ENCODE measurements at regions not wholly inside any gene's neighbourhood (a gene's known extent, or its start where the extent isn't known, plus 50 kb on each side); places are given as distances from the start of the nearest gene placed in this dataset.

DNA sequence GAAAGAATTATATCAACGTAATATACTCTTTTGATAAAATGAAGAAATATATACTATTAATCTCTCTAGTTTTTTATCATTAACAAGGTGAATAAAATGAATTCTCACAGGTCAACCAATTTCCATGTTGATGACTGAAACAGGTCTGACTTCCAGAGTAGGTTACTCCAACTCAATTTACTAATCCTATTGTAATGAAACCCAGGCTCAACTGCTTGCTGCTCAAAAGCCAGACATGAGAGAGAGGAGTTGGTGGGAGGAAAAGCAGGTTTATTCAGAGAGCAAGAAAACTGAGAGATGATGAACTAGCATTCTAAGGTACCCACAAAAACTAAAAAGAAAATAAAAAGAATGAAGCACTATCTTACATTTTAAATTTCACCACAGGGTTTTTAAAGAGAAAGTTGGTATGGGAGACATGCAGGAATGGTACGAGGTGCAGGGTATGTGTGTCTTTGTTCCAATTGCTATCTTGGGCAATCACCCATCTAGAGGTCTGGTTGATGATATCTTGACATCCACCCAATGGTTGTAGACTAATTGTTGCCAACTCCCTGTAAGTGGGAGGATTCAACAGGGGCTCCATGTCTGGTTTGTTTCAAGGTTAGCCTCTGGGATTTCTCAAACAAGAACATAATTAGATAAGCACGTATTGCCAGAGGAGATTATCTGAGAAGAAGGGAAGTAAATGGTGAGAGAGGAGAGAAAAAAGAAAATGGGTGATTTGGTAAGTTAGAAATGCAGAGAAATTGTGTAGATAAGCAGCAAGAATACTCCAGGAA, 471.4 kb upstream of the REG3G start (continued):
- TF ChIP-seq, protein P1, sequence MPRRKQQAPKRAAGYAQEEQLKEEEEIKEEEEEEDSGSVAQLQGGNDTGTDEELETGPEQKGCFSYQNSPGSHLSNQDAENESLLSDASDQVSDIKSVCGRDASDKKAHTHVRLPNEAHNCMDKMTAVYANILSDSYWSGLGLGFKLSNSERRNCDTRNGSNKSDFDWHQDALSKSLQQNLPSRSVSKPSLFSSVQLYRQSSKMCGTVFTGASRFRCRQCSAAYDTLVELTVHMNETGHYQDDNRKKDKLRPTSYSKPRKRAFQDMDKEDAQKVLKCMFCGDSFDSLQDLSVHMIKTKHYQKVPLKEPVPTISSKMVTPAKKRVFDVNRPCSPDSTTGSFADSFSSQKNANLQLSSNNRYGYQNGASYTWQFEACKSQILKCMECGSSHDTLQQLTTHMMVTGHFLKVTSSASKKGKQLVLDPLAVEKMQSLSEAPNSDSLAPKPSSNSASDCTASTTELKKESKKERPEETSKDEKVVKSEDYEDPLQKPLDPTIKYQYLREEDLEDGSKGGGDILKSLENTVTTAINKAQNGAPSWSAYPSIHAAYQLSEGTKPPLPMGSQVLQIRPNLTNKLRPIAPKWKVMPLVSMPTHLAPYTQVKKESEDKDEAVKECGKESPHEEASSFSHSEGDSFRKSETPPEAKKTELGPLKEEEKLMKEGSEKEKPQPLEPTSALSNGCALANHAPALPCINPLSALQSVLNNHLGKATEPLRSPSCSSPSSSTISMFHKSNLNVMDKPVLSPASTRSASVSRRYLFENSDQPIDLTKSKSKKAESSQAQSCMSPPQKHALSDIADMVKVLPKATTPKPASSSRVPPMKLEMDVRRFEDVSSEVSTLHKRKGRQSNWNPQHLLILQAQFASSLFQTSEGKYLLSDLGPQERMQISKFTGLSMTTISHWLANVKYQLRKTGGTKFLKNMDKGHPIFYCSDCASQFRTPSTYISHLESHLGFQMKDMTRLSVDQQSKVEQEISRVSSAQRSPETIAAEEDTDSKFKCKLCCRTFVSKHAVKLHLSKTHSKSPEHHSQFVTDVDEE (CRISPR knock-in tag; IDR thresholded peaks at IDR 0.05) = peak; percentile 96; the same call in 1 of the 2 replicates
- TF ChIP-seq ZFP3 (CRISPR knock-in tag; IDR thresholded peaks at IDR 0.05) (peak; percentile 81), RARB (CRISPR knock-in tag; IDR thresholded peaks at IDR 0.05) (no peak), ZFP30 (CRISPR knock-in tag; IDR thresholded peaks at IDR 0.05) (peak; percentile 17; the same call in 1 of the 2 replicates), BACH2 (CRISPR knock-in tag; IDR thresholded peaks at IDR 0.05; ENCODE audit: borderline replicate concordance) (no peak)
- TF ChIP-seq, protein P2, sequence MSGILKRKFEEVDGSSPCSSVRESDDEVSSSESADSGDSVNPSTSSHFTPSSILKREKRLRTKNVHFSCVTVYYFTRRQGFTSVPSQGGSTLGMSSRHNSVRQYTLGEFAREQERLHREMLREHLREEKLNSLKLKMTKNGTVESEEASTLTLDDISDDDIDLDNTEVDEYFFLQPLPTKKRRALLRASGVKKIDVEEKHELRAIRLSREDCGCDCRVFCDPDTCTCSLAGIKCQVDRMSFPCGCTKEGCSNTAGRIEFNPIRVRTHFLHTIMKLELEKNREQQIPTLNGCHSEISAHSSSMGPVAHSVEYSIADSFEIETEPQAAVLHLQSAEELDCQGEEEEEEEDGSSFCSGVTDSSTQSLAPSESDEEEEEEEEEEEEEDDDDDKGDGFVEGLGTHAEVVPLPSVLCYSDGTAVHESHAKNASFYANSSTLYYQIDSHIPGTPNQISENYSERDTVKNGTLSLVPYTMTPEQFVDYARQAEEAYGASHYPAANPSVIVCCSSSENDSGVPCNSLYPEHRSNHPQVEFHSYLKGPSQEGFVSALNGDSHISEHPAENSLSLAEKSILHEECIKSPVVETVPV (CRISPR knock-in tag; IDR thresholded peaks at IDR 0.05) = peak; percentile 97

DNA sequence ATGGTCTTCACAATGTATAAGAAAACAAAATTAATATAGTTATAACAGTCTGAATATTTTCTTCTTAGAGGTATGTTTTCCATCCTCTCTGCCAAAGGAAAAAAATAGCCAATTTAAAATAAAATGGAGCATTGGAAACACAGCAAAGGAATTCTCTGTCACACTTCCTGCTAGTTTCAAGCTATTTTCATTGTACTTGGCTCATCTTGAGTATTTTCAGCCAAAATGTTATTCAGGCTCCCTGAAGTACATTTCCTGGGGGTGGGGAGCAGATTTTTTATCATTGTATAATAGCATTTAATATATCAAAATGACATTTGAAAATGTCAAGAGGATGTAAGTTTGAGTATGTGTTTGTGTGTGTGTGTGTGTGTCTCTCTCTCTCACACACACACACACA, 463.6 kb upstream of the REG3G start:
- ATAC-seq = no peak
- TF ChIP-seq ESRRG (CRISPR knock-in tag; IDR thresholded peaks at IDR 0.05) = no peak
- TF ChIP-seq, protein P1 (CRISPR knock-in tag; IDR thresholded peaks at IDR 0.05) = no peak
- no peak for TF ChIP-seq CSDC2 (CRISPR knock-in tag; IDR thresholded peaks at IDR 0.05)
- TF ChIP-seq TOX (CRISPR knock-in tag; IDR thresholded peaks at IDR 0.05; ENCODE audit: borderline replicate concordance) = no peak
- no peak for TF ChIP-seq RARB (CRISPR knock-in tag; IDR thresholded peaks at IDR 0.05)
- TF ChIP-seq ZFP3 (CRISPR knock-in tag; IDR thresholded peaks at IDR 0.05) = no peak
- TF ChIP-seq ZNF565 (CRISPR knock-in tag; conservative IDR thresholded peaks at IDR 0.05; ENCODE audit: low read depth) = no peak
- TF ChIP-seq ZNF70 (CRISPR knock-in tag; IDR thresholded peaks at IDR 0.05) = no peak
- TF ChIP-seq ZNF8 (CRISPR knock-in tag; IDR thresholded peaks at IDR 0.05) = no peak
- TF ChIP-seq ISL1 (CRISPR knock-in tag; IDR thresholded peaks at IDR 0.05) = no peak

DNA sequence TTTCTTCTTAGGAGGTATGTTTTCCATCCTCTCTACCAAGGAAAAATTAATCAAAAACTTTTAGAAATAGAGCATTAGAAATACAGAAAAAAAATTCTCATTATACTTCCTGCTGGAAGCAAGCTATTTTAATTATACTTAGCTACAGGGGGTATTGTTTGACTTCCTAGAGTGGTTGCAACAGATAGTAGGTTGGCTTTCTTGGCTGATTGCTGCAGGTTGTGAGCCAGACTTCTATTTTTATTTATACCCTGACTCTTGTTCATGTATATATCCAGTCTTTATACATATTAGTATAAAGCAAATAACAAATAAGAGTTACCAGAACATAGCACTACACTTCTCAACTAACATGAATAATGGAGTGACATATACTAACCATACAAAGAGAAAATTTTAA, 460.8 kb upstream of the REG3G start:
- TF ChIP-seq ARNTL (CRISPR knock-in tag; IDR thresholded peaks at IDR 0.05; ENCODE audit: borderline replicate concordance, low read depth) = no peak
- TF ChIP-seq, protein P3, sequence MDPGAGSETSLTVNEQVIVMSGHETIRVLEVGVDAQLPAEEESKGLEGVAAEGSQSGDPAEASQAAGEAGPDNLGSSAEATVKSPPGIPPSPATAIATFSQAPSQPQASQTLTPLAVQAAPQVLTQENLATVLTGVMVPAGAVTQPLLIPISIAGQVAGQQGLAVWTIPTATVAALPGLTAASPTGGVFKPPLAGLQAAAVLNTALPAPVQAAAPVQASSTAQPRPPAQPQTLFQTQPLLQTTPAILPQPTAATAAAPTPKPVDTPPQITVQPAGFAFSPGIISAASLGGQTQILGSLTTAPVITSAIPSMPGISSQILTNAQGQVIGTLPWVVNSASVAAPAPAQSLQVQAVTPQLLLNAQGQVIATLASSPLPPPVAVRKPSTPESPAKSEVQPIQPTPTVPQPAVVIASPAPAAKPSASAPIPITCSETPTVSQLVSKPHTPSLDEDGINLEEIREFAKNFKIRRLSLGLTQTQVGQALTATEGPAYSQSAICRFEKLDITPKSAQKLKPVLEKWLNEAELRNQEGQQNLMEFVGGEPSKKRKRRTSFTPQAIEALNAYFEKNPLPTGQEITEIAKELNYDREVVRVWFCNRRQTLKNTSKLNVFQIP (CRISPR knock-in tag; IDR thresholded peaks at IDR 0.05; ENCODE audit: borderline replicate concordance, low read depth) = no peak
- no peak for TF ChIP-seq ZNF70 (CRISPR knock-in tag; IDR thresholded peaks at IDR 0.05)
- TF ChIP-seq, protein P1 (CRISPR knock-in tag; IDR thresholded peaks at IDR 0.05) = no peak
- TF ChIP-seq BACH2 (CRISPR knock-in tag; IDR thresholded peaks at IDR 0.05; ENCODE audit: borderline replicate concordance) = no peak
- TF ChIP-seq, protein P4, sequence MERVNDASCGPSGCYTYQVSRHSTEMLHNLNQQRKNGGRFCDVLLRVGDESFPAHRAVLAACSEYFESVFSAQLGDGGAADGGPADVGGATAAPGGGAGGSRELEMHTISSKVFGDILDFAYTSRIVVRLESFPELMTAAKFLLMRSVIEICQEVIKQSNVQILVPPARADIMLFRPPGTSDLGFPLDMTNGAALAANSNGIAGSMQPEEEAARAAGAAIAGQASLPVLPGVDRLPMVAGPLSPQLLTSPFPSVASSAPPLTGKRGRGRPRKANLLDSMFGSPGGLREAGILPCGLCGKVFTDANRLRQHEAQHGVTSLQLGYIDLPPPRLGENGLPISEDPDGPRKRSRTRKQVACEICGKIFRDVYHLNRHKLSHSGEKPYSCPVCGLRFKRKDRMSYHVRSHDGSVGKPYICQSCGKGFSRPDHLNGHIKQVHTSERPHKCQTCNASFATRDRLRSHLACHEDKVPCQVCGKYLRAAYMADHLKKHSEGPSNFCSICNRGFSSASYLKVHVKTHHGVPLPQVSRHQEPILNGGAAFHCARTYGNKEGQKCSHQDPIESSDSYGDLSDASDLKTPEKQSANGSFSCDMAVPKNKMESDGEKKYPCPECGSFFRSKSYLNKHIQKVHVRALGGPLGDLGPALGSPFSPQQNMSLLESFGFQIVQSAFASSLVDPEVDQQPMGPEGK (CRISPR knock-in tag; IDR thresholded peaks at IDR 0.05; ENCODE audit: borderline replicate concordance) = no peak
- no peak for TF ChIP-seq ESRRG (CRISPR knock-in tag; IDR thresholded peaks at IDR 0.05)
- no peak for TF ChIP-seq ZNF8 (CRISPR knock-in tag; IDR thresholded peaks at IDR 0.05)
- TF ChIP-seq CSDC2 (CRISPR knock-in tag; IDR thresholded peaks at IDR 0.05) = no peak
- no peak for TF ChIP-seq ISL1 (CRISPR knock-in tag; IDR thresholded peaks at IDR 0.05)
- no peak for ATAC-seq

Measured in SK-N-SH treated with all-trans-retinoic acid at 6 μM for 48 hours (cell line).